GM19455 (cell line): ENCODE measurements at regions not wholly inside any gene's neighbourhood (a gene's known extent, or its start where the extent isn't known, plus 50 kb on each side); places are given as distances from the start of the nearest gene placed in this dataset.
A peak's percentile ranks its signal among the peaks of the same experiment; 100 is the strongest.

Source experiments
- ATAC-seq: cut with Tn5 transposase; IDR thresholded peaks from one replicate; pipeline ENCODE4 v1.9.1; 2021; ENCODE audit not compliant: unreplicated experiment

GRCh38 chr4:165610679-165611437 lies 232.1 kb downstream of the CPE start:
- ATAC-seq = no peak

- ATAC-seq = peak; percentile 90
Measured at GRCh38 chr4:165612936-165613335, 234.1 kb downstream of the CPE start.

GRCh38 chr4:165613581-165613980 lies 234.8 kb downstream of the CPE start:
- ATAC-seq = no peak

GRCh38 chr4:165620913-165621312 lies 242.1 kb downstream of the CPE start:
- no peak for ATAC-seq

- no peak for ATAC-seq
Measured at GRCh38 chr4:165621983-165622382, 243.2 kb downstream of the CPE start.

GRCh38 chr4:165625281-165625680 lies 246.5 kb downstream of the CPE start:
- no peak for ATAC-seq

GRCh38 chr4:165626316-165626715 lies 246.7 kb upstream of the TLL1 start:
- ATAC-seq = no peak

- no peak for ATAC-seq
Measured at GRCh38 chr4:165627128-165627527, 245.9 kb upstream of the TLL1 start.

- ATAC-seq = no peak
Measured at GRCh38 chr4:165627548-165627947, 245.5 kb upstream of the TLL1 start.

GRCh38 chr4:165628572-165628971 lies 244.5 kb upstream of the TLL1 start:
- ATAC-seq = no peak

GRCh38 chr4:165630671-165631070 lies 242.4 kb upstream of the TLL1 start:
- ATAC-seq = no peak

GRCh38 chr4:165631208-165631894 lies 241.7 kb upstream of the TLL1 start:
- ATAC-seq = no peak

GRCh38 chr4:165631912-165632311 lies 241.1 kb upstream of the TLL1 start:
- ATAC-seq = no peak

GRCh38 chr4:165634766-165635165 lies 238.3 kb upstream of the TLL1 start:
- no peak for ATAC-seq

- ATAC-seq = no peak
Measured at GRCh38 chr4:165635381-165635780, 237.7 kb upstream of the TLL1 start.

- ATAC-seq = no peak
Measured at GRCh38 chr4:165635951-165636350, 237.1 kb upstream of the TLL1 start.

- no peak for ATAC-seq
Measured at GRCh38 chr4:165651901-165652300, 221.1 kb upstream of the TLL1 start.

- no peak for ATAC-seq
Measured at GRCh38 chr4:165654556-165654955, 218.5 kb upstream of the TLL1 start.

- no peak for ATAC-seq
Measured at GRCh38 chr4:165656399-165656798, 216.6 kb upstream of the TLL1 start.

- ATAC-seq = no peak
Measured at GRCh38 chr4:165656829-165657490, 216.1 kb upstream of the TLL1 start.

- ATAC-seq = no peak
Measured at GRCh38 chr4:165662341-165662740, 210.7 kb upstream of the TLL1 start.

- no peak for ATAC-seq
Measured at GRCh38 chr4:165663411-165663810, 209.6 kb upstream of the TLL1 start.
